ENCODE measurements at regions not wholly inside any gene's neighbourhood (a gene's known extent, or its start where the extent isn't known, plus 50 kb on each side); places are given as distances from the start of the nearest gene placed in this dataset.

DNA sequence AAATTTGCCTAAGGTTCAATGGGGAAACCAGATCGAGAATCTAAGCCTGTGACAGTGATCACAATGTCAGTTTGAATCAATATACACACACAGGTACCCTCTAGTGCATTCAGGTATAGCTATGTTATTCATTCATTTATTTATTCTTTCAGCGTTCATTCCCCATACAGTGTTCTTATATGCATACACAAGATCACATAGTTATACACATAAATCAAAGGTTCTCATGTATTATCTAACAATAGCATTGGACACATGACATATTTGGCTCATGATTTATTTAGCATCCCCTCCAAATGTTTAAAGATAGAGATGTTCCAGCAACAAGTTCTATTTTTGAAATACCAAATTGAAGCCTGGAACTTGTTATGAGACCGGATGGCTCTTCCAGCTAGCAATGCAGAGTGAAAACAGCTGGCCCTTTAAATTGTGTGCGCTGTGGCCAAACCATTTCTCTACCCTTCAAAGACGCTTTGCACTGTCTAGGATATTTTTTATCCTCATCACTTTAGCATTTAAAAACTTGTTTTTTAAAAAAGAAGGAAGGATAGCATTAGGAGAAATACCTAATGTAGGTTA lies 131.0 kb downstream of the ATXN3L start:
- TF ChIP-seq POLR2A (IDR thresholded peaks at IDR 0.05; ENCODE audit: low read depth, low read length) (no peak), SMC3 (IDR thresholded peaks at IDR 0.05; ENCODE audit: low read depth, low read length) (no peak), CTCF (conservative IDR thresholded peaks at IDR 0.05; ENCODE audit: low read depth, low read length) (no peak), NFE2L2 (IDR thresholded peaks at IDR 0.05; ENCODE audit: low read depth, low read length) (no peak), CEBPB (IDR thresholded peaks at IDR 0.05; ENCODE audit: low read depth, low read length) (no peak), CHD1 (IDR thresholded peaks at IDR 0.05; ENCODE audit: low read depth, low read length) (no peak), MXI1 (IDR thresholded peaks at IDR 0.05; ENCODE audit: borderline replicate concordance, low read depth, low read length) (no peak), BHLHE40 (IDR thresholded peaks at IDR 0.05; ENCODE audit: low read depth, low read length) (no peak), RAD21 (IDR thresholded peaks at IDR 0.05; ENCODE audit: low read length) (no peak), MAFK (IDR thresholded peaks at IDR 0.05; ENCODE audit: low read depth, low read length) (no peak), RFX5 (IDR thresholded peaks at IDR 0.05; ENCODE audit: low read depth, low read length) (no peak), RCOR1 (IDR thresholded peaks at IDR 0.05; ENCODE audit: insufficient replicate concordance, low read length) (no peak)
- TF ChIP-seq, protein P1, sequence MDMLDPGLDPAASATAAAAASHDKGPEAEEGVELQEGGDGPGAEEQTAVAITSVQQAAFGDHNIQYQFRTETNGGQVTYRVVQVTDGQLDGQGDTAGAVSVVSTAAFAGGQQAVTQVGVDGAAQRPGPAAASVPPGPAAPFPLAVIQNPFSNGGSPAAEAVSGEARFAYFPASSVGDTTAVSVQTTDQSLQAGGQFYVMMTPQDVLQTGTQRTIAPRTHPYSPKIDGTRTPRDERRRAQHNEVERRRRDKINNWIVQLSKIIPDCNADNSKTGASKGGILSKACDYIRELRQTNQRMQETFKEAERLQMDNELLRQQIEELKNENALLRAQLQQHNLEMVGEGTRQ (IDR thresholded peaks at IDR 0.05; ENCODE audit: low read depth, low read length): no peak
